ENCODE measurements at regions not wholly inside any gene's neighbourhood (a gene's known extent, or its start where the extent isn't known, plus 50 kb on each side); places are given as distances from the start of the nearest gene placed in this dataset.

- H3K27me3 Mint-ChIP-seq (ENCODE audit: low read depth in 3 of 3), result peaks cover 0 to 3% (median 2%) of the 10 kb centered on the region in 3 donors
- H3K27ac Mint-ChIP-seq, result no peak overlapping the region
- no peak overlapping the region for H3K4me3 Mint-ChIP-seq
- no peak for DNase-seq
- H3K36me3 Mint-ChIP-seq, result no peaks in the 10 kb centered on the region
- peaks cover 0 to 2% (median 0%) of the 10 kb centered on the region in 6 donors for H3K9me3 Mint-ChIP-seq
- H3K4me1 Mint-ChIP-seq, result no peaks in the 10 kb centered on the region
Observed at GRCh38 chr5:130815246-130815645, 349.8 kb downstream of the HINT1 start.

GRCh38 chr5:130808691-130809090 lies 356.4 kb downstream of the HINT1 start:
- peaks cover 0 to 7% (median 2%) of the 10 kb centered on the region in 3 donors for H3K27me3 Mint-ChIP-seq (ENCODE audit: low read depth in 3 of 3)
- no peak for DNase-seq

GRCh38 chr5:130805648-130806047 lies 359.4 kb downstream of the HINT1 start:
- Mint-ChIP-seq H3K27ac (no peak overlapping the region), H3K4me3 (no peak overlapping the region), H3K36me3 (no peaks in the 10 kb centered on the region), H3K27me3 (ENCODE audit: low read depth in 3 of 3) (peaks cover 0 to 7% (median 2%) of the 10 kb centered on the region in 3 donors), H3K4me1 (no peaks in the 10 kb centered on the region), H3K9me3 (peaks cover 0 to 3% (median 1%) of the 10 kb centered on the region in 6 donors)
- DNase-seq, result no peak

More at GRCh38 chr5:130808691-130809090, 356.4 kb downstream of the HINT1 start:
- Mint-ChIP-seq H3K36me3 (no peaks in the 10 kb centered on the region), H3K4me3 (no peak overlapping the region), H3K9me3 (no peaks in the 10 kb centered on the region), H3K4me1 (no peaks in the 10 kb centered on the region), H3K27ac (no peak overlapping the region)

GRCh38 chr5:130805036-130805435 lies 360.0 kb downstream of the HINT1 start:
- Mint-ChIP-seq H3K9me3 (peaks cover 0 to 3% (median 1%) of the 10 kb centered on the region in 6 donors), H3K4me3 (no peak overlapping the region), H3K27me3 (ENCODE audit: low read depth in 3 of 3) (peaks cover 0 to 4% (median 2%) of the 10 kb centered on the region in 3 donors), H3K27ac (no peak overlapping the region), H3K36me3 (no peaks in the 10 kb centered on the region), H3K4me1 (no peaks in the 10 kb centered on the region)
- no peak for DNase-seq

- no peaks in the 10 kb centered on the region for H3K4me1 Mint-ChIP-seq
- H3K4me3 Mint-ChIP-seq, result no peak overlapping the region
- H3K27ac Mint-ChIP-seq, result no peak overlapping the region
- no peak for DNase-seq
- H3K27me3 Mint-ChIP-seq (ENCODE audit: low read depth in 3 of 3), result no peaks in the 10 kb centered on the region
- peaks cover 0 to 7% (median 3%) of the 10 kb centered on the region in 6 donors for H3K9me3 Mint-ChIP-seq
- no peaks in the 10 kb centered on the region for H3K36me3 Mint-ChIP-seq
Observed at GRCh38 chr5:130801963-130802362, 363.1 kb downstream of the HINT1 start.

- no peak overlapping the region for H3K4me3 Mint-ChIP-seq
- no peaks in the 10 kb centered on the region for H3K4me1 Mint-ChIP-seq
- H3K36me3 Mint-ChIP-seq, result no peaks in the 10 kb centered on the region
- peaks cover 0 to 7% (median 3%) of the 10 kb centered on the region in 6 donors for H3K9me3 Mint-ChIP-seq
- no peak overlapping the region for H3K27ac Mint-ChIP-seq
- H3K27me3 Mint-ChIP-seq (ENCODE audit: low read depth in 3 of 3), result no peaks in the 10 kb centered on the region
- DNase-seq, result no peak
Observed at GRCh38 chr5:130799015-130799414, 366.0 kb downstream of the HINT1 start.

GRCh38 chr5:130797303-130797702 lies 367.8 kb downstream of the HINT1 start:
- no peak overlapping the region for H3K27ac Mint-ChIP-seq
- no peaks in the 10 kb centered on the region for H3K4me1 Mint-ChIP-seq
- peaks cover 0 to 7% (median 3%) of the 10 kb centered on the region in 6 donors for H3K9me3 Mint-ChIP-seq
- H3K4me3 Mint-ChIP-seq, result no peak overlapping the region
- no peak for DNase-seq
- H3K27me3 Mint-ChIP-seq (ENCODE audit: low read depth in 3 of 3), result peaks cover 0 to 1% (median 0%) of the 10 kb centered on the region in 3 donors
- H3K36me3 Mint-ChIP-seq, result no peaks in the 10 kb centered on the region

GRCh38 chr5:130796902-130797301 lies 368.2 kb downstream of the HINT1 start:
- Mint-ChIP-seq H3K4me3 (no peak overlapping the region), H3K4me1 (no peaks in the 10 kb centered on the region), H3K27ac (no peak overlapping the region), H3K36me3 (no peaks in the 10 kb centered on the region), H3K27me3 (ENCODE audit: low read depth in 3 of 3) (peaks cover 0 to 1% (median 0%) of the 10 kb centered on the region in 3 donors), H3K9me3 (peaks cover 0 to 7% (median 2%) of the 10 kb centered on the region in 6 donors)
- DNase-seq, result no peak

- Mint-ChIP-seq H3K4me3 (no peak overlapping the region), H3K9me3 (peaks cover 0 to 7% (median under 1%) of the 10 kb centered on the region in 6 donors), H3K27me3 (ENCODE audit: low read depth in 3 of 3) (peaks cover 0 to 2% (median 1%) of the 10 kb centered on the region in 3 donors), H3K36me3 (no peaks in the 10 kb centered on the region), H3K27ac (no peak overlapping the region), H3K4me1 (no peaks in the 10 kb centered on the region)
- DNase-seq, result no peak
Observed at GRCh38 chr5:130796032-130796431, 369.0 kb downstream of the HINT1 start.

- no peak for DNase-seq
- Mint-ChIP-seq H3K27me3 (ENCODE audit: low read depth in 3 of 3) (peaks cover 0 to 2% (median 1%) of the 10 kb centered on the region in 3 donors), H3K27ac (no peak overlapping the region), H3K4me3 (no peak overlapping the region), H3K36me3 (no peaks in the 10 kb centered on the region), H3K4me1 (no peaks in the 10 kb centered on the region), H3K9me3 (peaks cover 0 to 7% (median under 1%) of the 10 kb centered on the region in 6 donors)
Observed at GRCh38 chr5:130795037-130795436, 370.0 kb downstream of the HINT1 start.

- no peak for DNase-seq
- H3K4me3 Mint-ChIP-seq, result no peak overlapping the region
Observed at GRCh38 chr5:130777794-130778193, 387.3 kb downstream of the HINT1 start.

GRCh38 chr5:130773813-130774212 lies 391.2 kb downstream of the HINT1 start:
- Mint-ChIP-seq H3K36me3 (no peaks in the 10 kb centered on the region), H3K4me1 (no peaks in the 10 kb centered on the region), H3K9me3 (peaks cover 0 to 1% (median 0%) of the 10 kb centered on the region in 6 donors), H3K27me3 (ENCODE audit: low read depth in 3 of 3) (peaks cover 0 to 6% (median 4%) of the 10 kb centered on the region in 3 donors), H3K4me3 (no peak overlapping the region), H3K27ac (no peak overlapping the region)
- DNase-seq, result no peak

More at GRCh38 chr5:130777794-130778193, 387.3 kb downstream of the HINT1 start:
- Mint-ChIP-seq H3K9me3 (peaks cover 0 to 4% (median 0%) of the 10 kb centered on the region in 6 donors), H3K4me1 (no peaks in the 10 kb centered on the region), H3K27ac (no peak overlapping the region), H3K36me3 (no peaks in the 10 kb centered on the region), H3K27me3 (ENCODE audit: low read depth in 3 of 3) (peaks cover 0 to 2% (median 0%) of the 10 kb centered on the region in 3 donors)

- H3K36me3 Mint-ChIP-seq, result peaks cover 0 to 5% (median 0%) of the 10 kb centered on the region in 3 donors
- H3K4me1 Mint-ChIP-seq, result no peaks in the 10 kb centered on the region
- no peak overlapping the region for H3K4me3 Mint-ChIP-seq
- no peak overlapping the region for H3K27ac Mint-ChIP-seq
- H3K27me3 Mint-ChIP-seq (ENCODE audit: low read depth in 3 of 3), result peaks cover 1 to 4% (median 2%) of the 10 kb centered on the region in 3 donors
- H3K9me3 Mint-ChIP-seq, result peaks cover 0 to 9% (median under 1%) of the 10 kb centered on the region in 6 donors
- DNase-seq, result no peak
Observed at GRCh38 chr5:130762031-130762430, 403.0 kb downstream of the HINT1 start.

- no peaks in the 10 kb centered on the region for H3K36me3 Mint-ChIP-seq
- H3K4me1 Mint-ChIP-seq, result no peaks in the 10 kb centered on the region
- DNase-seq, result no peak
Observed at GRCh38 chr5:130759061-130759460, 406.0 kb downstream of the HINT1 start.

GRCh38 chr5:130747556-130747955 lies 417.5 kb downstream of the HINT1 start:
- peaks cover 1 to 5% (median 4%) of the 10 kb centered on the region in 3 donors for H3K27me3 Mint-ChIP-seq (ENCODE audit: low read depth in 3 of 3)
- H3K4me1 Mint-ChIP-seq, result no peaks in the 10 kb centered on the region
- DNase-seq, result no peak
- H3K27ac Mint-ChIP-seq, result no peak overlapping the region
- no peaks in the 10 kb centered on the region for H3K36me3 Mint-ChIP-seq
- peaks cover 1 to 7% (median 2%) of the 10 kb centered on the region in 6 donors for H3K9me3 Mint-ChIP-seq
- no peak overlapping the region for H3K4me3 Mint-ChIP-seq

More at GRCh38 chr5:130759061-130759460, 406.0 kb downstream of the HINT1 start:
- Mint-ChIP-seq H3K9me3 (no peaks in the 10 kb centered on the region), H3K27me3 (ENCODE audit: low read depth in 3 of 3) (peaks cover 0 to 2% (median 0%) of the 10 kb centered on the region in 3 donors), H3K4me3 (no peak overlapping the region), H3K27ac (no peak overlapping the region)

Measured in immature natural killer cell (primary cell).